ENCODE measurements at regions not wholly inside any gene's neighbourhood (a gene's known extent, or its start where the extent isn't known, plus 50 kb on each side); places are given as distances from the start of the nearest gene placed in this dataset.
"Not testable (repeated sequence)": the region's sequence is repeated elsewhere in the genome, so short reads cannot be mapped to it uniquely, and the experiment has no call there.

GRCh38 chr10:25102147-25102822, 72.5 kb upstream of the GPR158 start:
- no peak for DNase-seq (ENCODE audit: low read depth)
- Histone ChIP-seq H3K27me3 (replicated peaks; ENCODE audit: control insufficient read depth, insufficient read depth, low read length) (peaks cover 36% of the 10 kb centered on the region), H3K4me3 (ENCODE audit: low read length) (no peak overlapping the region), H3K9me3 (ENCODE audit: control insufficient read depth, low read length) (peaks cover 4% of the 10 kb centered on the region), H3K36me3 (ENCODE audit: control insufficient read depth, insufficient read depth, low read length, severe bottlenecking) (no peaks in the 10 kb centered on the region), H3K9ac (ENCODE audit: low read length) (no peak overlapping the region), H3K4me1 (ENCODE audit: control insufficient read depth, insufficient read depth, low read length) (no peaks in the 10 kb centered on the region)

DNA sequence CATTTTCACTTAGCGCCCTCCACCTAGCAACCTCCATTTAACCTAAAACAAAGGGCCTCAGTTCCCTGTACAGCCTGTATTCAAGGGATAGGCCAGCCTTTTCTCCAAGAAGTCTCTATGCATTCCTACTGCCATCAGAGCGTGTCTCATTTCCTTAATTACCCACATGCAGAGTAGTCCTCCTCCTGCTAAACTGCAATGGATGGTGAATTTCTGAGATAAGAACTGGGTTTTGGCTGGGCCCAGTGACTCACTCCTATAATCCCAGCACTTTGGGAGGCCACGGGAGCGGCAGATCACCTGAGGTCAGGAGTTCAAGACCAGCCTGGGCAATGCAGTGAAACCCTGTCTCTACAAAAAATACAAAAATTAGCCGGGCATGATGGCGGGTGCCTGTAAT, 71.1 kb upstream of the GPR158 start:
- H3K9me3 ChIP-seq (ENCODE audit: control insufficient read depth, low read length): peaks cover 4% of the 10 kb centered on the region
- DNase-seq (ENCODE audit: low read depth): no peak
- H3K4me1 ChIP-seq (ENCODE audit: control insufficient read depth, insufficient read depth, low read length): no peaks in the 10 kb centered on the region
- no peak overlapping the region for H3K9ac ChIP-seq (ENCODE audit: low read length)
- peaks cover 47% of the 10 kb centered on the region for H3K27me3 ChIP-seq (replicated peaks; ENCODE audit: control insufficient read depth, insufficient read depth, low read length)
- H3K4me3 ChIP-seq (ENCODE audit: low read length): no peak overlapping the region
- H3K36me3 ChIP-seq (ENCODE audit: control insufficient read depth, insufficient read depth, low read length, severe bottlenecking): no peaks in the 10 kb centered on the region

- H3K4me1 ChIP-seq (ENCODE audit: control insufficient read depth, insufficient read depth, low read length): no peaks in the 10 kb centered on the region
- no peaks in the 10 kb centered on the region for H3K36me3 ChIP-seq (ENCODE audit: control insufficient read depth, insufficient read depth, low read length, severe bottlenecking)
- no peak overlapping the region for H3K4me3 ChIP-seq (ENCODE audit: low read length)
- H3K9me3 ChIP-seq (ENCODE audit: control insufficient read depth, low read length): peaks cover 4% of the 10 kb centered on the region
- H3K27me3 ChIP-seq (replicated peaks; ENCODE audit: control insufficient read depth, insufficient read depth, low read length): peaks cover 47% of the 10 kb centered on the region
- no peak overlapping the region for H3K9ac ChIP-seq (ENCODE audit: low read length)
- no peak for DNase-seq (ENCODE audit: low read depth)
These were observed 70.4 kb upstream of the GPR158 start for GRCh38 chr10:25104441-25104840.

DNA sequence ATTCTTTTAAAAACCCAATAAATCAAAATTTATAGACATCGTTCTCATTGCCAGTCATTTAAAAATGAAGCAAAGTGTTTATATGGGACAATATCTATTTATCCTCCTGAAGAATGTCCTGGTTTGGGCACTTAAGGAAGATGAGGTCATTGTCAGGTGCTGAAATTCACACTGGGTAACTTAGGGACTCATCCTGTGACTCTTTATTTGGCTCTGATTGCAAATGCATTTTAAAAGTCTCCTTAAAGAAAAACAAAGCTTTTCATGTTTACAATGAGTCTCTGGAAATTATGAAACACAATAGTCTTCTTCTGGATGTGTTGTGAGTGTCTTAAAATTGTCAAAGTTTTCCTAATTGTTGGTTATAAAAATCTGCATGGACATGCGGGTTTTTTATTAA, 69.5 kb upstream of the GPR158 start:
- no peak for DNase-seq (ENCODE audit: low read depth)
- H3K4me3 ChIP-seq (ENCODE audit: low read length): no peak overlapping the region
- H3K27me3 ChIP-seq (replicated peaks; ENCODE audit: control insufficient read depth, insufficient read depth, low read length): peaks cover 47% of the 10 kb centered on the region
- H3K36me3 ChIP-seq (ENCODE audit: control insufficient read depth, insufficient read depth, low read length, severe bottlenecking): no peaks in the 10 kb centered on the region
- H3K9me3 ChIP-seq (ENCODE audit: control insufficient read depth, low read length): peaks cover 4% of the 10 kb centered on the region
- H3K9ac ChIP-seq (ENCODE audit: low read length): no peak overlapping the region
- no peaks in the 10 kb centered on the region for H3K4me1 ChIP-seq (ENCODE audit: control insufficient read depth, insufficient read depth, low read length)

GRCh38 chr10:25105743-25106260, 69.0 kb upstream of the GPR158 start:
- no peaks in the 10 kb centered on the region for H3K4me1 ChIP-seq (ENCODE audit: control insufficient read depth, insufficient read depth, low read length)
- H3K4me3 ChIP-seq (ENCODE audit: low read length): no peak overlapping the region
- peaks cover 4% of the 10 kb centered on the region for H3K9me3 ChIP-seq (ENCODE audit: control insufficient read depth, low read length)
- no peak for DNase-seq (ENCODE audit: low read depth)
- H3K27me3 ChIP-seq (replicated peaks; ENCODE audit: control insufficient read depth, insufficient read depth, low read length): peaks cover 41% of the 10 kb centered on the region
- no peak overlapping the region for H3K9ac ChIP-seq (ENCODE audit: low read length)
- no peaks in the 10 kb centered on the region for H3K36me3 ChIP-seq (ENCODE audit: control insufficient read depth, insufficient read depth, low read length, severe bottlenecking)

DNA sequence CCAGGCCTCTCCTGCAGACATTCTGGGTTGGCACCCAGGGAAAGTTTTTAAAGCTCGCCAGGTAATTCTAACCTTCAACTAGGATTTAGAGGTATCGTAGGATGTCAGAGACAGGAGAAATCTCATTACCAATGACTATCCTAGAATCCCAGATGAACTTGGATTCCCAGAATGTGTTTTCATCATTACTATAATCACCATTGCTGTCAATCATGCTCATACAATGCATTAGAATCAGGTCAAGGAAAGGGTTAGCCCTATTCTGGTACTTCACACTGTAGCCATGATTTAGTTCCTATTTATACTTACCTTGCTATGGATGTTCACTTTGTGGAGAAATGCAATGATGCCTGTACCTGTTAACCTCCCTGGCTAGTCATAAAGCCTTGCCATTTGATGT, 67.0 kb upstream of the GPR158 start:
- no peak for DNase-seq (ENCODE audit: low read depth)
- no peak overlapping the region for H3K9ac ChIP-seq (ENCODE audit: low read length)
- no peaks in the 10 kb centered on the region for H3K4me1 ChIP-seq (ENCODE audit: control insufficient read depth, insufficient read depth, low read length)
- H3K36me3 ChIP-seq (ENCODE audit: control insufficient read depth, insufficient read depth, low read length, severe bottlenecking): no peaks in the 10 kb centered on the region
- H3K27me3 ChIP-seq (replicated peaks; ENCODE audit: control insufficient read depth, insufficient read depth, low read length): peaks cover 27% of the 10 kb centered on the region
- no peak overlapping the region for H3K4me3 ChIP-seq (ENCODE audit: low read length)
- peaks cover 4% of the 10 kb centered on the region for H3K9me3 ChIP-seq (ENCODE audit: control insufficient read depth, low read length)

DNA sequence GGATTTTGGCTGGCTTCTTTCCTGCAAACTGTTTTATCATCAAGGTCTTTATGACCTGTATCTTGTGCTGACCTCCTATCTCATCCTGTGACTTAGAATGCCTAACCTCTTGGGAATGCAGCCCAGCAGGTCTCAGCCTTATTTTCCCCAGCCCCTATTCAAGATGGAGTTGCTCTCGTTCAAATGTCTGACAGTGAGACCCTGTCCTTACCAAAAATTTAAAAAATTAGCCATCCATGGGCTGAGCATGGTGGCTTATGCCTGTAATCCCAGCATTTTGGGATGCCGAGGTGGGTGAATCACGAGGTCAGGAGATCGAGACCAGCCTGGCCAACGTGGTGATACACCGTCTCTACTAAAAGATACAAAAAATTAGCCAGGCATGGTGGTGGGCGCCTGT, 64.9 kb upstream of the GPR158 start:
- H3K4me1 ChIP-seq (ENCODE audit: control insufficient read depth, insufficient read depth, low read length); H3K36me3 ChIP-seq (ENCODE audit: control insufficient read depth, insufficient read depth, low read length, severe bottlenecking); DNase-seq (ENCODE audit: low read depth); H3K9ac ChIP-seq (ENCODE audit: low read length); H3K9me3 ChIP-seq (ENCODE audit: control insufficient read depth, low read length); H3K4me3 ChIP-seq (ENCODE audit: low read length): not testable (repeated sequence)
- H3K27me3 ChIP-seq (replicated peaks; ENCODE audit: control insufficient read depth, insufficient read depth, low read length): peaks cover 23% of the 10 kb centered on the region

- peaks cover 10% of the 10 kb centered on the region for H3K4me1 ChIP-seq (ENCODE audit: control insufficient read depth, insufficient read depth, low read length)
These were observed 62.8 kb upstream of the GPR158 start for GRCh38 chr10:25112016-25112415.

DNA sequence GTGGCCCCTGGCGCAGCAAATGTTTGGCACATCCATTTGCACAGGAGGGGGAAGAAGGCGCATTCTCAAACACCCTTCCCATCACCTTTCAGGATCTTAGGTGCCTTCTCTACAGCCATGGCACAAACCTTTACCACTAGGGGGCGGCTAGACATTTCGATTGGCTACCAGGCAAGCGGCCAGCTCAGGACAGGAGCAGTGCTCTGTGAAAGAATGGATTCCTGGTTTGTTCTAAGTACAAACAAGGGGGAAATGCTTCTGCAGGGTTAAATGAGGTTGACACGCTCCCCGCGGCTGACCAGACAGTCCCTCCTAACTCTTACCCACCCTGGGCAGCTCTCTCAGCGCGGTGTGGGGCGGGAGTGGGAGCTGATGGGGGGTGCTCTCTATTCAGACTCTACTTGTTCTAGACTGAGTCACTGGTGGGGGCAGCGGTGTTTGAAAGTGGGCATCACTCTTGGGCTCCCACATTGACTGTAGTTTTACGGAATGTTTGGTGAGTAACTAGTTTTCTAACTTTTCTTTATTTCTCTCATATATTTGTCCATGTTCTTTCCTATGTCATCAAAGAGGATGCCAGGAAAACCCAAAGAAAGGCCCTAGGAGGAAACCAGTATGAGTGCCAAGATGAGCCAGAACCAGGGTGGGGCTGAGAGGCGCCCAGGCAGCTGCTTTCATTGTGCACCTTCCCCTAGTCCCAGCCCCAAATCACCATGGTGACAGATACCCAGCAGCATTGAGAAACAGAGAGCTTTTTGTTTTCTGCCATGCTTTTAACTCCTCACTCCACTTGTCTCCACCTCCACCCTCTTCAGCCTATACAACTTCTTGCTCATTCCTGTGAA, 61.4 kb upstream of the GPR158 start:
- Histone ChIP-seq H3K9me3 (ENCODE audit: control insufficient read depth, low read length) (no peaks in the 10 kb centered on the region), H3K36me3 (ENCODE audit: control insufficient read depth, insufficient read depth, low read length, severe bottlenecking) (no peaks in the 10 kb centered on the region), H3K27me3 (replicated peaks; ENCODE audit: control insufficient read depth, insufficient read depth, low read length) (peaks cover 17% of the 10 kb centered on the region), H3K9ac (ENCODE audit: low read length) (no peak overlapping the region), H3K4me1 (ENCODE audit: control insufficient read depth, insufficient read depth, low read length) (peaks cover 10% of the 10 kb centered on the region), H3K4me3 (ENCODE audit: low read length) (no peak overlapping the region)
- peak; percentile 78 for DNase-seq (ENCODE audit: low read depth)

More at GRCh38 chr10:25112016-25112415, 62.8 kb upstream of the GPR158 start:
- H3K27me3 ChIP-seq (replicated peaks; ENCODE audit: control insufficient read depth, insufficient read depth, low read length): peaks cover 29% of the 10 kb centered on the region
- no peak overlapping the region for H3K9ac ChIP-seq (ENCODE audit: low read length)
- no peaks in the 10 kb centered on the region for H3K9me3 ChIP-seq (ENCODE audit: control insufficient read depth, low read length)
- no peaks in the 10 kb centered on the region for H3K36me3 ChIP-seq (ENCODE audit: control insufficient read depth, insufficient read depth, low read length, severe bottlenecking)
- H3K4me3 ChIP-seq (ENCODE audit: low read length): no peak overlapping the region
- no peak for DNase-seq (ENCODE audit: low read depth)

DNA sequence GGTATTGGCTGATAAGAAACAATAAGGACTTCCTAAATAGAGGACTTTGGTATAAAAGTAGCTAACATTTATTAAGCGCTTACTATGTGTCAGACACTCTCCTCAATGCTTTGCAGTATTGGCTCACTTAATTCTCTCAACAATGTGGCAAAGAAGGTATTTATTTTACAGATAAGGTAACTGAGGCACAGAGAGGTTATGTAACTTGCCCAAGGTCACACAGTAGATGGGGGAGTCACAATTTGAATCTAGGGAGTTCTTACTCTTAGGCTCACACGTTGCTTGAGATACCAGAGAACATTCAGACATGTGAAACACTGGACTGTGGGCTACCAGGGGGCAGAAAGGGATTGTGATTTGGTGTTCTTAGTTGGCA, 60.8 kb upstream of the GPR158 start:
- no peak overlapping the region for H3K9ac ChIP-seq (ENCODE audit: low read length)
- H3K4me3 ChIP-seq (ENCODE audit: low read length): no peak overlapping the region
- no peaks in the 10 kb centered on the region for H3K36me3 ChIP-seq (ENCODE audit: control insufficient read depth, insufficient read depth, low read length, severe bottlenecking)
- DNase-seq (ENCODE audit: low read depth): no peak
- H3K4me1 ChIP-seq (ENCODE audit: control insufficient read depth, insufficient read depth, low read length): peaks cover 10% of the 10 kb centered on the region
- H3K9me3 ChIP-seq (ENCODE audit: control insufficient read depth, low read length): no peaks in the 10 kb centered on the region
- peaks cover 18% of the 10 kb centered on the region for H3K27me3 ChIP-seq (replicated peaks; ENCODE audit: control insufficient read depth, insufficient read depth, low read length)

- Histone ChIP-seq H3K9ac (ENCODE audit: low read length) (no peak overlapping the region), H3K27me3 (replicated peaks; ENCODE audit: control insufficient read depth, insufficient read depth, low read length) (peaks cover 18% of the 10 kb centered on the region), H3K9me3 (ENCODE audit: control insufficient read depth, low read length) (peaks cover 6% of the 10 kb centered on the region), H3K4me3 (ENCODE audit: low read length) (no peak overlapping the region), H3K4me1 (ENCODE audit: control insufficient read depth, insufficient read depth, low read length) (peaks cover 10% of the 10 kb centered on the region), H3K36me3 (ENCODE audit: control insufficient read depth, insufficient read depth, low read length, severe bottlenecking) (no peaks in the 10 kb centered on the region)
- DNase-seq (ENCODE audit: low read depth): no peak
These were observed 57.0 kb upstream of the GPR158 start for GRCh38 chr10:25117757-25118156.

Measured in adipocyte (in vitro differentiated cells).